GM12891 (cell line): ENCODE measurements at regions not wholly inside any gene's neighbourhood (a gene's known extent, or its start where the extent isn't known, plus 50 kb on each side); places are given as distances from the start of the nearest gene placed in this dataset.

Experiments
- DNase-seq: peaks from one replicate; pipeline ENCODE4 v3.0.0; 2011; ENCODE audit warnings: low spot score; ENCODE audit not compliant: insufficient read length
- FAIRE-seq: peaks from 2 replicates; lab custom pipeline; 2011; peaks lifted over from hg19 to GRCh38; lab: Jason Lieb, UNC
- PAX5 ChIP-seq: IDR thresholded peaks from 2 replicates; pipeline ENCODE4 v1.6.1; 2011; ENCODE audit warnings: low read length, moderate library complexity, mild to moderate bottlenecking; ENCODE audit not compliant: insufficient read depth, severe bottlenecking
- POLR2A ChIP-seq: IDR thresholded peaks from 2 replicates; pipeline ENCODE4 v1.6.1; 2011; ENCODE audit warnings: low read depth, low read length, control low read depth
- POLR2AphosphoS5 ChIP-seq: IDR thresholded peaks from 2 replicates; pipeline ENCODE4 v1.6.1; 2011; ENCODE audit warnings: low read depth, low read length, control low read depth
- POU2F2 ChIP-seq: IDR thresholded peaks from 2 replicates; pipeline ENCODE4 v1.6.1; 2011; ENCODE audit warnings: low read depth, mild to moderate bottlenecking, control low read depth, low read length, moderate library complexity
- SPI1 ChIP-seq: IDR thresholded peaks from 2 replicates; pipeline ENCODE4 v1.6.1; 2011; ENCODE audit warnings: low read depth, low read length, control low read depth
- TAF1 ChIP-seq: IDR thresholded peaks from 2 replicates; pipeline ENCODE4 v1.6.1; 2011; ENCODE audit warnings: low read depth, low read length, control low read depth

DNA sequence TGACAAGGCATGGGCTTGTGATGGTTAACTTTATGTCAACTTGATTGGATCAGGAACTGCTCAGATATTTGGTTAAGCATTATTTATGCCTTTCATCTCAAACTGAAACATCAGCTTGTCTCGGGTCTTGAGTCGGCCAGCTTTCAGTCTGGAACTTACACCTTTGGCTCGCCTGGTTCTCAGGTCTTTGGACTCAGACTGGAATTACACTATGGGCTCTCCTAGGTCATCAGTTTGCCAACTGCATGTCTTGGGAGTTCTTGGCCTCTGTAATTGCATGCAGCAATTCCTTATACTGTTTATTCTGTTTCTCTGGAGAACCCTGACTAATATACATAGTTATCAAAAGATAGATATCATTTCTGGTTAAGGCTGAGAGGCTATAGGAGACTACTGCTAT, 653.7 kb downstream of the ADGRL2 start:
- TF ChIP-seq POU2F2 (no peak), POLR2A (no peak), TAF1 (no peak), POLR2AphosphoS5 (no peak), PAX5 (no peak), SPI1 (no peak)
- FAIRE-seq, result no peak
- DNase-seq, result no peak

DNA sequence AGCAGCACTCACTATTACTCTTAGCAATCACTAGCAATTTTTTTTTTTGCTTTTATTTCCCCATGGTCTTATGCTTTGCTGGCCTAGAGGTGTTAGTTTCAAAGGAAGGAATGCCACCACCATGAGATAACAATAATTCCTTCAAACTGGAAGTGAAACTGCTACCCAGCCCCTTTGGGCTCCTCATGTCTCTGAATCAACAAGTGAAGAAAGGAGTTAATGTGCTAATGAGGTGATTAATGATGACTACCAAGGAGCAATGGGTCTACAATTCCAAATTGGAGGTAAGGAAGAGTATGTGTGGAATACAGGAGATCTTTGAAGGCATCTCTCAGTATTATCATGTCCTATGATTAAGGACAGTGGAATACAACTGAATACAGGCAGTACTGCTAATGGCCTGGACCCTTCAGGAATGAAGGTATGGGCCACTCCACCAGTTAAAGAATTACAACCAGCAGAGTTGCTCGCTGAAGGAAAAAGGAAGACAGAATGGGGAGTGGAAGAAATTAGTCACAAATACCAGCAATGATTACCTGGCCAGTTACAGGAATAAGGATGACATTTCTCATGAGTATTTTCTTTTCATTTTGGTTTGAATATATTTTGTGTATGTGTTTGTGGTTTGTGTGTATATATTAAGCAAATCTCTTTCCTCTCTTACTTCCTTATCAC, 652.9 kb downstream of the ADGRL2 start:
- TF ChIP-seq TAF1 (no peak), POLR2A (no peak), SPI1 (no peak), POU2F2 (no peak), PAX5 (no peak), POLR2AphosphoS5 (no peak)
- no peak for FAIRE-seq
- no peak for DNase-seq

DNA sequence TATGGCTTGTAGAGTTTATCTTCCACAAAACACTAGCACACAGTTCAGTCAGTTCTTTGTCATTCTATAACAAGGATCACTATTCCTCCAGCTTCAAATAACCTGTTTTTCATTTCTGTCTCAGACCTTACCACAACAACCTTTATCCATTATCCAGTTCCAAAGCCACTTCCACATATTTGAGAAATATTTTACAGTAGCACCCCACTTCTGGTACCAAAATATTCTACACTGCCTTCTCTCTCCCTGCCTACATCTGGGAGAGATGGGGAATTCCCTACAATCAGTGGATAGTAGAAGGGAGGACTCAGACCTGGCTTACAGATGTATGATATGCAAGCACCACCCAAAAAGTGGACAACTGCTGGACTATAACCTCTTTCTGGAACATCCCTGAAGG, 651.4 kb downstream of the ADGRL2 start:
- no peak for TF ChIP-seq TAF1
- TF ChIP-seq POLR2AphosphoS5, result no peak
- no peak for TF ChIP-seq PAX5
- TF ChIP-seq SPI1, result no peak
- no peak for TF ChIP-seq POLR2A
- TF ChIP-seq POU2F2, result no peak
- DNase-seq (no peak), FAIRE-seq (no peak)

DNA sequence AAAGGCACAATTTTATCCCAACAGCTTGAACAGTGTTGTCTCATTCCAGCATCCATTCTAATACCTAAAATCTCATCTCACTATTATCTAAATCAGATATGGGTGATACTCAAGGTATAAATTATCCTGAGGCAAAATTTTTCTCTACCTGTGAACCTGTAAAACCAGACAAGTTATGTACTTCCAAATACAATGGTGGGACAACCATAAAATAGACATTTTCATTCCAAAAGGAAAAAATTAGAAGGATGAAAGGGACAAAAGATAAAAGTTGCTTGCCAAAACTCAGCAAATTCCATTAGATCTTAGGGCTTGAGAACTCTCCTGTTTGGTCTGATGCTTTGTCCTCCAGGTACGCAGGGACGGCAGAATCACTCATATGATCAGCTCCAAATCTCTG, 650.5 kb downstream of the ADGRL2 start:
- no peak for DNase-seq
- TF ChIP-seq POLR2A (no peak), TAF1 (no peak), POU2F2 (no peak), PAX5 (no peak), SPI1 (no peak), POLR2AphosphoS5 (no peak)
- no peak for FAIRE-seq

DNA sequence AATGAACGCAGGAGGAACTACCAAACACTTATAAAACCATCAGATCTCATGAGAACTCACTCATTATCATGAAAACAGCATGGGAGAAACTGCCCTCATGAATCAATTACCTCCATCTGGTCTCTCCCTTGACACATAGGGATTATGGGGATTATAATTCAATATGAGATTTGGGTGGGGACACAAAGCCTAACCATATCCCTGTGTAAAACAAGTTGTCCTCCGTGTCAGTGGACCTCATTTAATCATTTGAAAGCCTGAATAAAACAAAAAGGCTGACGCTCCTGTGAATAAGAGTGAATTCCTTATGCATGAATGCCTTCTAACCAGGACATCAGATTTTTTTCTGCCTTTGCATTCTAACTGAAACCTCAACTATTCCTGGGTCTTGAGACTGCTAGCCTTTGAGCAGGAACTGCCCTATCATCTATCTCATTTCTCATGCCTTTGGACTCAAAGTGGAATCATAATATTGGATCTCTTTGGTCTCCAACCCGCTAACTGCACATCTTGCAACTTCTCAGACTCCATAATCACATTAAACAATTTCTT, 648.8 kb downstream of the ADGRL2 start:
- FAIRE-seq (no peak), DNase-seq (no peak)
- TF ChIP-seq TAF1, result no peak
- no peak for TF ChIP-seq POLR2A
- no peak for TF ChIP-seq PAX5
- no peak for TF ChIP-seq POLR2AphosphoS5

DNA sequence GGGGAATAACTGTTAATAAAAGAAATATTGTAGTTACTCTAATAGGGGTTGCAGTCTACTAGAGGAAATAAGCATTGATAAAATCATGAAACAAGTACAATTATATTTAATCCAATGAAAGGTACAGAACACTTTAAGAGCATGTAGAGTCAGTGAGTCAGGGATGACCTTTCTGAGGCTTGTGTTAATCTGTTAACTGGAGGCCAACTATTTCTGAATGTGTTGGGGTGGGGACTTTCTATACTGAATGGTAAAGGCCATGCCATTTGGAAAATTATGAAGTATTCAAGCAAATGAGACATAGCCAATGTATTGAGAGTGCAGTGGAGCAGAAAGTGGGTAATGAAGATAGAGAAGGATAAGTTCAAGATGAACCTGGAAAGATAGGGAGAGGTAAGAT, 646.2 kb downstream of the ADGRL2 start:
- FAIRE-seq (no peak), DNase-seq (no peak)
- TF ChIP-seq POU2F2, result no peak
- TF ChIP-seq POLR2AphosphoS5, result no peak
- no peak for TF ChIP-seq TAF1
- TF ChIP-seq POLR2A, result no peak
- TF ChIP-seq PAX5, result no peak
- TF ChIP-seq SPI1, result no peak

DNA sequence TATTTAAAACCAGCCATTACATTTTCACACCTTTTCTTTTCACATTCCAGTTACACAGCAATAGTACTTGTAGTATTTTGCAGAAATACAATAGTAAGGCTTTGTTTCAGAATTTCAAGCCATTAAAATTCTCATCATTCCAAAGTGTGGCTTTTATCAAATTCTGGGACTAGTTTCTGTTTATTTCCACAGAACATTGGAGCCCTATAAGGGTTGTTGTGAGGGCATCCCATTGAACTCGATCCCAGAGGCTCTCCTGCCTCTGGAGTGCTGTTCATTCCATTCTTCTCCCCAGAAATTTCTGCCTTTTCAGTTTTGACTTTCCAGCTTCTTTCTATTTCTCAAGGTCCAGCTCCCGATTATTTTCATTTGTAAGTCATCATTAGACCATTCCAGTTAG, 645.5 kb downstream of the ADGRL2 start:
- TF ChIP-seq POLR2A (no peak), POU2F2 (no peak), POLR2AphosphoS5 (no peak), PAX5 (no peak), SPI1 (no peak), TAF1 (no peak)
- no peak for FAIRE-seq
- no peak for DNase-seq

DNA sequence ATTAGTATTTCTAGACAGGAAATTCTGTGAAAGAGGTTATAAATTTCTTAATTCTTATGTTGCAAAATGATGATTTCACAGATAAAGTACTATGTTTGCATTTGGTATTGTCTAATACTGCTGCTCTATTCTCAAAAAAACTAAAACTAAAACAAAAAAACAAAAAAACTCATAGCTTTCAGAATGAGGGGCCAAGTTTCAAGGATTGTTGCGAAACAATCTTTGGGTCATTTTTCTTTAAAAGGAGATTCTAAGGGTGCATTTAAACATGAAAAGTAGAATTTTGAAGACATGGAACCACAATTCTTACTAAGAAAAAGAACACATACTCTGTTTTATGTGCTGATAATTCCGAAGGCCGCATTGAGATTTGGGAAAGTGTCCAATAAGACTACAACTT, 645.1 kb downstream of the ADGRL2 start:
- TF ChIP-seq POLR2A, result no peak
- TF ChIP-seq SPI1, result no peak
- TF ChIP-seq POU2F2, result no peak
- TF ChIP-seq TAF1, result no peak
- no peak for TF ChIP-seq POLR2AphosphoS5
- no peak for TF ChIP-seq PAX5
- DNase-seq (no peak), FAIRE-seq (no peak)

DNA sequence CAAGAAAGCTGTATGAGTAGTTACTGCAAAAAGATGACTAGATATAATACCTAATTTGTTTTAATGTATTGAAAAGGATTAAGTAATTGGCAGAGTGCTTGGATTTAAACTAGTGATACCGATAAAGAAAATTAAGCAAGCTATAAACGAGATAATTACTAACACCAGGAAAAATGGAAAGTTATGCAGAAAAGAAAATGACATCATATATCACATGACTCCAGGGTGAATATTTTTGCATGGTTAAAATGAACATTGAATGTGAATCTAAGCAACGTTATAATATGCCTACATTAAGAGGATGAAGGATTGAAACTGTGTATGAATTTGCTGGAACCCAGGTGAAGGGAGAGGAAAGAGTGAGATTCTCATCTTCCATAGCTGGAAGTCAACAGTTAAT, 644.4 kb downstream of the ADGRL2 start:
- no peak for DNase-seq
- TF ChIP-seq PAX5 (no peak), POLR2A (no peak), TAF1 (no peak)
- FAIRE-seq, result no peak
